Right lobe of liver (tissue), 6 donors: ENCODE measurements at regions not wholly inside any gene's neighbourhood (a gene's known extent, or its start where the extent isn't known, plus 50 kb on each side); places are given as distances from the start of the nearest gene placed in this dataset.
A peak's percentile ranks its signal among the peaks of the same experiment; 100 is the strongest.
"Not testable (repeated sequence)": the region's sequence is repeated elsewhere in the genome, so short reads cannot be mapped to it uniquely, and the experiment has no call there.

ENCODE experiments used
- ATAC-seq, 4 donors: fragments of 200-7000 bp; cut with Tn5 transposase; one replicate each; pipeline ENCODE4 v1.9.1; 2020; ENCODE audit warnings: mild to moderate bottlenecking in 4 of 4, moderate library complexity in 4 of 4
- DNase-seq, 3 donors: peaks; one replicate each; pipeline ENCODE4 v3.0.0-alpha.2; 2020
- H3K27ac ChIP-seq, 3 donors: fragments of 200-600 bp; one replicate each; pipeline ENCODE4 v1.8.0; 2022
- H3K27me3 ChIP-seq, 2 donors: fragments of 200-600 bp; one replicate each; pipeline ENCODE4 v1.8.0; 2022
- H3K36me3 ChIP-seq, 4 donors: fragments of 200-600 bp; sonication (generic) in 1 of 4; one replicate each; pipeline versions ENCODE4 v1.5.1 to v1.8.0; 2017 to 2022; ENCODE audit warnings: control low read depth in 1 of 4
- H3K4me1 ChIP-seq, 4 donors: fragments of 200-600 bp; sonication (generic) in 1 of 4; one replicate each; pipeline versions ENCODE4 v1.5.1 to v1.8.0; 2017 to 2022; ENCODE audit warnings: control low read depth in 1 of 4
- H3K4me3 ChIP-seq, 3 donors: fragments of 200-600 bp; one replicate each; pipeline ENCODE4 v1.8.0; 2022
- H3K9me3 ChIP-seq, 4 donors: fragments of 200-600 bp; sonication (generic) in 1 of 4; one replicate each; pipeline versions ENCODE4 v1.5.1 to v1.8.0; 2017 to 2022; ENCODE audit warnings: control low read depth in 1 of 4
- CTCF ChIP-seq, 4 donors: fragments of 200-600 bp in 3 of 4; fragments of 450-650 bp in 1 of 4; IDR thresholded peaks; one replicate each; pipeline versions ENCODE4 v1.5.1 to v1.8.0; 2016 to 2022; ENCODE audit warnings: antibody characterized with exemption in 4 of 4, mild to moderate bottlenecking in 2 of 4
- POLR2A ChIP-seq: fragments of 450-650 bp; IDR thresholded peaks from one replicate; pipeline ENCODE4 v1.6.1; 2017; ENCODE audit warnings: antibody characterized with exemption, mild to moderate bottlenecking
- WGBS: methylation state at CpG from one replicate; pipeline ENCODE4 v1.1.6; 2018; ENCODE audit warnings: low coverage, low lambda C conversion rate; ENCODE audit not compliant: insufficient coverage; ENCODE audit errors: missing lambda C conversion rate; 5-methylcytosine and 5-hydroxymethylcytosine counted together
- intact Hi-C, 2 donors: fragments of 100-400 bp; cut with DNase I; formaldehyde crosslinking; loops; one replicate each; pipeline versions ENCODE4 v1.11.2 to v1.14.1; 2022
- donor health status: DM: no; HTN: yes; CAD: no.
- donor health status: DM: no; HTN: no; CAD: no.
- donor health status: DM: no; HTN: no; CAD: no.
- donor health status: DM: no; HTN: yes; CAD: no.
- donor health status: DM: no; HTN: yes; CAD: no.

GRCh38 chr4:114136069-114136468 lies 156.6 kb upstream of the ARSJ start:
- H3K36me3 ChIP-seq, result no peaks in the 10 kb centered on the region
- H3K9me3 ChIP-seq, result no peaks in the 10 kb centered on the region
- no peaks in the 10 kb centered on the region for H3K27me3 ChIP-seq
- TF ChIP-seq CTCF (IDR thresholded peaks at IDR 0.05) (no peak), POLR2A (no peak)
- ATAC-seq (no peak), DNase-seq (no peak)
- H3K4me1 ChIP-seq, result no peaks in the 10 kb centered on the region
- H3K27ac ChIP-seq, result no peak overlapping the region
- H3K4me3 ChIP-seq, result no peak overlapping the region
- intact Hi-C loops, result no loop called here

- no peak for TF ChIP-seq CTCF (IDR thresholded peaks at IDR 0.05)
- TF ChIP-seq POLR2A, result no peak
- no peaks in the 10 kb centered on the region for H3K36me3 ChIP-seq
Measured at GRCh38 chr4:114137984-114138383, 158.5 kb upstream of the ARSJ start.

GRCh38 chr4:114146947-114147618 lies 167.6 kb upstream of the ARSJ start:
- intact Hi-C loops, result no loop called here
- 56% methylated on average over 10 of the region's 10 CpGs for WGBS
- no peaks in the 10 kb centered on the region for H3K4me1 ChIP-seq
- no peaks in the 10 kb centered on the region for H3K27me3 ChIP-seq
- H3K27ac ChIP-seq, result no peak overlapping the region
- ATAC-seq (no peak), DNase-seq (no peak)
- no peaks in the 10 kb centered on the region for H3K36me3 ChIP-seq
- H3K4me3 ChIP-seq, result no peak overlapping the region
- TF ChIP-seq POLR2A (no peak), CTCF (IDR thresholded peaks at IDR 0.05) (no peak)
- H3K9me3 ChIP-seq, result no peaks in the 10 kb centered on the region

More at GRCh38 chr4:114137984-114138383, 158.5 kb upstream of the ARSJ start:
- intact Hi-C loops, result no loop called here
- Histone ChIP-seq H3K4me1 (no peaks in the 10 kb centered on the region), H3K27ac (no peak overlapping the region), H3K4me3 (no peak overlapping the region), H3K9me3 (no peaks in the 10 kb centered on the region), H3K27me3 (no peaks in the 10 kb centered on the region)
- ATAC-seq, result no peak
- DNase-seq, result no peak
- 77% methylated on average over 2 of the region's 2 CpGs for WGBS

- DNase-seq, H3K9me3 ChIP-seq, H3K4me1 ChIP-seq, H3K27ac ChIP-seq, H3K27me3 ChIP-seq, H3K4me3 ChIP-seq, intact Hi-C loops, ATAC-seq, H3K36me3 ChIP-seq: not testable (repeated sequence)
- 28% methylated on average over 3 of the region's 17 CpGs for WGBS
Measured at GRCh38 chr4:114147619-114148208, 168.3 kb upstream of the ARSJ start.

- intact Hi-C loops, H3K36me3 ChIP-seq, H3K4me1 ChIP-seq, ATAC-seq, H3K9me3 ChIP-seq, H3K27ac ChIP-seq, H3K4me3 ChIP-seq, H3K27me3 ChIP-seq: not testable (repeated sequence)
- peak in 1 of 3 donors; percentile 45 for DNase-seq
- WGBS, result no CpG with 5 or more reads among the region's 27 CpGs
Measured at GRCh38 chr4:114148372-114149070, 169.1 kb upstream of the ARSJ start.
